SU-DHL-6 (cell line): ENCODE measurements at regions not wholly inside any gene's neighbourhood (a gene's known extent, or its start where the extent isn't known, plus 50 kb on each side); places are given as distances from the start of the nearest gene placed in this dataset.

Experiments
- EZH2phosphoT487 ChIP-seq: fragments of 200-600 bp; sonication (generic), shearing (Covaris generic); conservative IDR thresholded peaks from 2 replicates; pipeline ENCODE4 v1.6.1; 2018; ENCODE audit warnings: mild to moderate bottlenecking, antibody characterized with exemption, low read length, moderate library complexity, mixed read lengths
- TF ChIP-seq, protein P1 (sequence below): fragments of 200-600 bp; sonication (generic); IDR thresholded peaks from one replicate; pipeline ENCODE4 v1.5.1; 2017; ENCODE audit warnings: antibody characterized with exemption, mild to moderate bottlenecking, low read length, moderate library complexity; ENCODE audit not compliant: insufficient read depth, poor library complexity, severe bottlenecking

- TF ChIP-seq, protein P1, sequence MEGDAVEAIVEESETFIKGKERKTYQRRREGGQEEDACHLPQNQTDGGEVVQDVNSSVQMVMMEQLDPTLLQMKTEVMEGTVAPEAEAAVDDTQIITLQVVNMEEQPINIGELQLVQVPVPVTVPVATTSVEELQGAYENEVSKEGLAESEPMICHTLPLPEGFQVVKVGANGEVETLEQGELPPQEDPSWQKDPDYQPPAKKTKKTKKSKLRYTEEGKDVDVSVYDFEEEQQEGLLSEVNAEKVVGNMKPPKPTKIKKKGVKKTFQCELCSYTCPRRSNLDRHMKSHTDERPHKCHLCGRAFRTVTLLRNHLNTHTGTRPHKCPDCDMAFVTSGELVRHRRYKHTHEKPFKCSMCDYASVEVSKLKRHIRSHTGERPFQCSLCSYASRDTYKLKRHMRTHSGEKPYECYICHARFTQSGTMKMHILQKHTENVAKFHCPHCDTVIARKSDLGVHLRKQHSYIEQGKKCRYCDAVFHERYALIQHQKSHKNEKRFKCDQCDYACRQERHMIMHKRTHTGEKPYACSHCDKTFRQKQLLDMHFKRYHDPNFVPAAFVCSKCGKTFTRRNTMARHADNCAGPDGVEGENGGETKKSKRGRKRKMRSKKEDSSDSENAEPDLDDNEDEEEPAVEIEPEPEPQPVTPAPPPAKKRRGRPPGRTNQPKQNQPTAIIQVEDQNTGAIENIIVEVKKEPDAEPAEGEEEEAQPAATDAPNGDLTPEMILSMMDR = no peak
- TF ChIP-seq EZH2phosphoT487 = no peak
These were observed 410.7 kb downstream of the DNAH5 start for GRCh38 chr5:13533833-13534232.
